ENCODE measurements at regions not wholly inside any gene's neighbourhood (a gene's known extent, or its start where the extent isn't known, plus 50 kb on each side); places are given as distances from the start of the nearest gene placed in this dataset.

- POLR2A ChIA-PET: interaction anchor here (1.5 kb wide), 1 partner anchor 19 kb away, joined by 4 read pairs; no protein-coding TSS in a partner anchor
- H3K4me2 ChIP-seq (ENCODE audit: low read length): no peak overlapping the region
- intact Hi-C loops (cut with micrococcal nuclease; ENCODE audit: unreplicated experiment): no loop called here
- no peaks in the 10 kb centered on the region for H4K20me1 ChIP-seq (ENCODE audit: insufficient read depth, low read length)
- no peak overlapping the region for H2AFZ ChIP-seq (ENCODE audit: low read length)
- TF ChIP-seq EZH2phosphoT487 (IDR thresholded peaks at IDR 0.05; ENCODE audit: borderline replicate concordance, low read depth, low read length): no peak
- TF ChIP-seq, protein P1, sequence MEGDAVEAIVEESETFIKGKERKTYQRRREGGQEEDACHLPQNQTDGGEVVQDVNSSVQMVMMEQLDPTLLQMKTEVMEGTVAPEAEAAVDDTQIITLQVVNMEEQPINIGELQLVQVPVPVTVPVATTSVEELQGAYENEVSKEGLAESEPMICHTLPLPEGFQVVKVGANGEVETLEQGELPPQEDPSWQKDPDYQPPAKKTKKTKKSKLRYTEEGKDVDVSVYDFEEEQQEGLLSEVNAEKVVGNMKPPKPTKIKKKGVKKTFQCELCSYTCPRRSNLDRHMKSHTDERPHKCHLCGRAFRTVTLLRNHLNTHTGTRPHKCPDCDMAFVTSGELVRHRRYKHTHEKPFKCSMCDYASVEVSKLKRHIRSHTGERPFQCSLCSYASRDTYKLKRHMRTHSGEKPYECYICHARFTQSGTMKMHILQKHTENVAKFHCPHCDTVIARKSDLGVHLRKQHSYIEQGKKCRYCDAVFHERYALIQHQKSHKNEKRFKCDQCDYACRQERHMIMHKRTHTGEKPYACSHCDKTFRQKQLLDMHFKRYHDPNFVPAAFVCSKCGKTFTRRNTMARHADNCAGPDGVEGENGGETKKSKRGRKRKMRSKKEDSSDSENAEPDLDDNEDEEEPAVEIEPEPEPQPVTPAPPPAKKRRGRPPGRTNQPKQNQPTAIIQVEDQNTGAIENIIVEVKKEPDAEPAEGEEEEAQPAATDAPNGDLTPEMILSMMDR (conservative IDR thresholded peaks at IDR 0.05; ENCODE audit: low read length): no peak
- no peak for DNase-seq (ENCODE audit: low spot score)
- no TSS peak for BruUV-seq (replicated peaks)
- no peaks in the 10 kb centered on the region for H3K9me2 ChIP-seq (ENCODE audit: insufficient read depth, low read length)
- H3K4me3 ChIP-seq (ENCODE audit: low read depth, low read length, poor library complexity, severe bottlenecking): no peak overlapping the region
- CTCF ChIA-PET (ENCODE audit: unreplicated experiment): no interaction called here
- no peaks in the 10 kb centered on the region for H3K4me1 ChIP-seq (ENCODE audit: insufficient read depth, low read length, poor library complexity, severe bottlenecking)
- no peak overlapping the region for H3K27ac ChIP-seq (ENCODE audit: low read depth, low read length, poor library complexity, severe bottlenecking)
- H3K36me3 ChIP-seq (ENCODE audit: insufficient read depth, low read length): no peaks in the 10 kb centered on the region
- H3K79me2 ChIP-seq (ENCODE audit: insufficient read depth, low read depth, low read length): no peaks in the 10 kb centered on the region
- no peaks in the 10 kb centered on the region for H3K9me3 ChIP-seq (ENCODE audit: low read length)
Measured at GRCh38 chr18:61237529-61237928, 95.7 kb upstream of the CDH20 start.

GRCh38 chr18:61239051-61239450 lies 94.2 kb upstream of the CDH20 start:
- H4K20me1 ChIP-seq (ENCODE audit: insufficient read depth, low read length): no peaks in the 10 kb centered on the region
- H3K4me2 ChIP-seq (ENCODE audit: low read length): no peak overlapping the region
- CTCF ChIA-PET (ENCODE audit: unreplicated experiment): no interaction called here
- TF ChIP-seq, protein P1 (conservative IDR thresholded peaks at IDR 0.05; ENCODE audit: low read length): no peak
- no peak for TF ChIP-seq EZH2phosphoT487 (IDR thresholded peaks at IDR 0.05; ENCODE audit: borderline replicate concordance, low read depth, low read length)
- intact Hi-C loops (cut with micrococcal nuclease; ENCODE audit: unreplicated experiment): no loop called here
- H3K36me3 ChIP-seq (ENCODE audit: insufficient read depth, low read length): no peaks in the 10 kb centered on the region
- POLR2A ChIA-PET: interaction anchor here (1.5 kb wide), 1 partner anchor 21 kb away, joined by 4 read pairs; no protein-coding TSS in a partner anchor
- no peaks in the 10 kb centered on the region for H3K4me1 ChIP-seq (ENCODE audit: insufficient read depth, low read length, poor library complexity, severe bottlenecking)
- no peaks in the 10 kb centered on the region for H3K9me2 ChIP-seq (ENCODE audit: insufficient read depth, low read length)
- no peak overlapping the region for H2AFZ ChIP-seq (ENCODE audit: low read length)
- H3K79me2 ChIP-seq (ENCODE audit: insufficient read depth, low read depth, low read length): no peaks in the 10 kb centered on the region
- no peaks in the 10 kb centered on the region for H3K9me3 ChIP-seq (ENCODE audit: low read length)
- DNase-seq (ENCODE audit: low spot score): no peak
- H3K27ac ChIP-seq (ENCODE audit: low read depth, low read length, poor library complexity, severe bottlenecking): no peak overlapping the region
- no peak overlapping the region for H3K4me3 ChIP-seq (ENCODE audit: low read depth, low read length, poor library complexity, severe bottlenecking)
- BruUV-seq (replicated peaks): no TSS peak

- no peaks in the 10 kb centered on the region for H4K20me1 ChIP-seq (ENCODE audit: insufficient read depth, low read length)
- ChIA-PET CTCF (ENCODE audit: unreplicated experiment) (no interaction called here), POLR2A (no interaction called here)
- no peaks in the 10 kb centered on the region for H3K9me3 ChIP-seq (ENCODE audit: low read length)
- no peaks in the 10 kb centered on the region for H3K79me2 ChIP-seq (ENCODE audit: insufficient read depth, low read depth, low read length)
- no peaks in the 10 kb centered on the region for H3K36me3 ChIP-seq (ENCODE audit: insufficient read depth, low read length)
- no peak for DNase-seq (ENCODE audit: low spot score)
- H3K27ac ChIP-seq (ENCODE audit: low read depth, low read length, poor library complexity, severe bottlenecking): no peak overlapping the region
- H2AFZ ChIP-seq (ENCODE audit: low read length): no peak overlapping the region
- no peaks in the 10 kb centered on the region for H3K9me2 ChIP-seq (ENCODE audit: insufficient read depth, low read length)
- BruUV-seq (replicated peaks): no TSS peak
- TF ChIP-seq EZH2phosphoT487 (IDR thresholded peaks at IDR 0.05; ENCODE audit: borderline replicate concordance, low read depth, low read length): no peak
- TF ChIP-seq, protein P1 (conservative IDR thresholded peaks at IDR 0.05; ENCODE audit: low read length): no peak
- intact Hi-C loops (cut with micrococcal nuclease; ENCODE audit: unreplicated experiment): no loop called here
- H3K4me2 ChIP-seq (ENCODE audit: low read length): no peak overlapping the region
- no peaks in the 10 kb centered on the region for H3K4me1 ChIP-seq (ENCODE audit: insufficient read depth, low read length, poor library complexity, severe bottlenecking)
- H3K4me3 ChIP-seq (ENCODE audit: low read depth, low read length, poor library complexity, severe bottlenecking): no peak overlapping the region
Measured at GRCh38 chr18:61241260-61241853, 91.9 kb upstream of the CDH20 start.

Data from OCI-LY7 (cell line).